Colonic mucosa (tissue), 4 donors: ENCODE measurements at regions not wholly inside any gene's neighbourhood (a gene's known extent, or its start where the extent isn't known, plus 50 kb on each side); places are given as distances from the start of the nearest gene placed in this dataset.

Experiments
- DNase-seq: peaks from one replicate; pipeline ENCODE4 v3.0.0-alpha.2; 2020
- H3K27ac ChIP-seq: fragments of 200-600 bp; one replicate; pipeline ENCODE4 v1.8.0; 2021
- H3K27me3 ChIP-seq: fragments of 200-600 bp; one replicate; pipeline ENCODE4 v1.8.0; 2021
- H3K36me3 ChIP-seq: fragments of 200-600 bp; one replicate; pipeline ENCODE4 v1.8.0; 2021
- H3K4me1 ChIP-seq: fragments of 200-600 bp; one replicate; pipeline ENCODE4 v1.8.0; 2021; ENCODE audit warnings: mild to moderate bottlenecking
- H3K4me3 ChIP-seq: fragments of 200-600 bp; one replicate; pipeline ENCODE4 v1.8.0; 2021
- H3K9ac ChIP-seq, 2 donors: one replicate each; pipeline ENCODE4 v1.7.0; 2013; ENCODE audit warnings: control low read depth in 2 of 2, low read depth in 2 of 2, low read length in 2 of 2
- H3K9me3 ChIP-seq: fragments of 200-600 bp; one replicate; pipeline ENCODE4 v1.8.0; 2021
- CTCF ChIP-seq: fragments of 200-600 bp; IDR thresholded peaks from one replicate; pipeline ENCODE4 v1.8.0; 2022; ENCODE audit warnings: antibody characterized with exemption, mild to moderate bottlenecking
- intact Hi-C: fragments of 100-400 bp; cut with DNase I; formaldehyde crosslinking; loops from one replicate; pipeline ENCODE4 v1.14.1; 2022
- donor health status: healthy.
- donor health status: DM: no; HTN: no; CAD: no.
- donor health status: DM: no; HTN: no; CAD: no.

GRCh38 chr13:90393408-90393807 is 954.1 kb upstream of the MIR17HG start:
- no peak for TF ChIP-seq CTCF
- Histone ChIP-seq H3K4me3 (no peak overlapping the region), H3K4me1 (no peaks in the 10 kb centered on the region), H3K36me3 (no peaks in the 10 kb centered on the region), H3K9me3 (no peaks in the 10 kb centered on the region), H3K9ac (no peak overlapping the region), H3K27me3 (no peaks in the 10 kb centered on the region), H3K27ac (no peak overlapping the region)
- intact Hi-C loops = no loop called here
- no peak for DNase-seq

GRCh38 chr13:90395348-90395747 is 952.1 kb upstream of the MIR17HG start:
- H3K9ac ChIP-seq = no peak overlapping the region
- H3K4me1 ChIP-seq = no peaks in the 10 kb centered on the region
- H3K36me3 ChIP-seq = no peaks in the 10 kb centered on the region
- no peaks in the 10 kb centered on the region for H3K9me3 ChIP-seq
- intact Hi-C loops = no loop called here
- DNase-seq = no peak
- no peaks in the 10 kb centered on the region for H3K27me3 ChIP-seq
- no peak for TF ChIP-seq CTCF
- H3K4me3 ChIP-seq = no peak overlapping the region
- no peak overlapping the region for H3K27ac ChIP-seq

GRCh38 chr13:90395846-90396245 is 951.6 kb upstream of the MIR17HG start:
- H3K36me3 ChIP-seq = no peaks in the 10 kb centered on the region
- H3K9ac ChIP-seq = no peak overlapping the region
- H3K4me3 ChIP-seq = no peak overlapping the region
- H3K4me1 ChIP-seq = no peaks in the 10 kb centered on the region
- TF ChIP-seq CTCF = no peak
- no peak for DNase-seq
- intact Hi-C loops = no loop called here
- H3K9me3 ChIP-seq = no peaks in the 10 kb centered on the region
- no peak overlapping the region for H3K27ac ChIP-seq
- no peaks in the 10 kb centered on the region for H3K27me3 ChIP-seq

GRCh38 chr13:90396266-90396665 is 951.2 kb upstream of the MIR17HG start:
- H3K36me3 ChIP-seq = no peaks in the 10 kb centered on the region
- no peak overlapping the region for H3K27ac ChIP-seq
- no peaks in the 10 kb centered on the region for H3K27me3 ChIP-seq
- no peak overlapping the region for H3K4me3 ChIP-seq
- H3K9ac ChIP-seq = no peak overlapping the region
- no peaks in the 10 kb centered on the region for H3K4me1 ChIP-seq
- no peaks in the 10 kb centered on the region for H3K9me3 ChIP-seq
- no peak for TF ChIP-seq CTCF
- intact Hi-C loops = no loop called here
- DNase-seq = no peak

- Histone ChIP-seq H3K27me3 (no peaks in the 10 kb centered on the region), H3K9ac (no peak overlapping the region), H3K27ac (no peak overlapping the region), H3K9me3 (no peaks in the 10 kb centered on the region), H3K4me1 (no peaks in the 10 kb centered on the region), H3K4me3 (no peak overlapping the region), H3K36me3 (no peaks in the 10 kb centered on the region)
- no peak for DNase-seq
- TF ChIP-seq CTCF = no peak
- intact Hi-C loops = no loop called here
Observed at GRCh38 chr13:90397503-90397902, 950.0 kb upstream of the MIR17HG start.

- H3K27ac ChIP-seq = no peak overlapping the region
- no peaks in the 10 kb centered on the region for H3K9me3 ChIP-seq
- no peak for TF ChIP-seq CTCF
- no peak overlapping the region for H3K4me3 ChIP-seq
- intact Hi-C loops = no loop called here
- no peaks in the 10 kb centered on the region for H3K36me3 ChIP-seq
- no peaks in the 10 kb centered on the region for H3K27me3 ChIP-seq
- no peaks in the 10 kb centered on the region for H3K4me1 ChIP-seq
- DNase-seq = no peak
- no peak overlapping the region for H3K9ac ChIP-seq
Observed at GRCh38 chr13:90400372-90400771, 947.1 kb upstream of the MIR17HG start.
